ENCODE measurements at regions not wholly inside any gene's neighbourhood (a gene's known extent, or its start where the extent isn't known, plus 50 kb on each side); places are given as distances from the start of the nearest gene placed in this dataset.

DNA sequence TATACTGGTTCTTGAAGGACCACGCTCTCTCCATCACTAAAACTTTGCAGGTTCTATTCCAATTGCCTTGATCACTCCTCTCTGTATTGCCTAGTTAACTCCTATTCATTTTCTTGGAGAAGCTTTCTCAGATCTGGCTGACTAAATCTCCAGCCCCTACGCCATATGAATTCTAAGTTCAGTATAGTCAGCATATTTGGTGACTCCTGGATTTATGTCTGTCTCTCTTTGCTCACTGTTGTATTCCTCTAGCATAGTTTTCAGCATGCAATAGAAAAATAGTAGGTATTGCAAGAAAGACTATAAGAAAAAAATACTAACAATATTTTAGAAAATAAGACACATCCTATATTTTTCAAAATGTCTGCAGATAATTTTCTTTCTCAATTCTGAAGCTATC, 579.7 kb downstream of the CDH11 start:
- TF ChIP-seq EP300 (conservative IDR thresholded peaks at IDR 0.05; ENCODE audit: poor library complexity, severe bottlenecking): no peak
- TF ChIP-seq, protein P1, sequence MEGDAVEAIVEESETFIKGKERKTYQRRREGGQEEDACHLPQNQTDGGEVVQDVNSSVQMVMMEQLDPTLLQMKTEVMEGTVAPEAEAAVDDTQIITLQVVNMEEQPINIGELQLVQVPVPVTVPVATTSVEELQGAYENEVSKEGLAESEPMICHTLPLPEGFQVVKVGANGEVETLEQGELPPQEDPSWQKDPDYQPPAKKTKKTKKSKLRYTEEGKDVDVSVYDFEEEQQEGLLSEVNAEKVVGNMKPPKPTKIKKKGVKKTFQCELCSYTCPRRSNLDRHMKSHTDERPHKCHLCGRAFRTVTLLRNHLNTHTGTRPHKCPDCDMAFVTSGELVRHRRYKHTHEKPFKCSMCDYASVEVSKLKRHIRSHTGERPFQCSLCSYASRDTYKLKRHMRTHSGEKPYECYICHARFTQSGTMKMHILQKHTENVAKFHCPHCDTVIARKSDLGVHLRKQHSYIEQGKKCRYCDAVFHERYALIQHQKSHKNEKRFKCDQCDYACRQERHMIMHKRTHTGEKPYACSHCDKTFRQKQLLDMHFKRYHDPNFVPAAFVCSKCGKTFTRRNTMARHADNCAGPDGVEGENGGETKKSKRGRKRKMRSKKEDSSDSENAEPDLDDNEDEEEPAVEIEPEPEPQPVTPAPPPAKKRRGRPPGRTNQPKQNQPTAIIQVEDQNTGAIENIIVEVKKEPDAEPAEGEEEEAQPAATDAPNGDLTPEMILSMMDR (IDR thresholded peaks at IDR 0.05; ENCODE audit: poor library complexity, severe bottlenecking): no peak
